HPDE6-E6E7 (cell line): ENCODE measurements at regions not wholly inside any gene's neighbourhood (a gene's known extent, or its start where the extent isn't known, plus 50 kb on each side); places are given as distances from the start of the nearest gene placed in this dataset.

Experiments used
- DNase-seq: peaks from one replicate; pipeline ENCODE4 v3.0.0; 2011; ENCODE audit warnings: missing footprints; ENCODE audit errors: extremely low spot score

DNA sequence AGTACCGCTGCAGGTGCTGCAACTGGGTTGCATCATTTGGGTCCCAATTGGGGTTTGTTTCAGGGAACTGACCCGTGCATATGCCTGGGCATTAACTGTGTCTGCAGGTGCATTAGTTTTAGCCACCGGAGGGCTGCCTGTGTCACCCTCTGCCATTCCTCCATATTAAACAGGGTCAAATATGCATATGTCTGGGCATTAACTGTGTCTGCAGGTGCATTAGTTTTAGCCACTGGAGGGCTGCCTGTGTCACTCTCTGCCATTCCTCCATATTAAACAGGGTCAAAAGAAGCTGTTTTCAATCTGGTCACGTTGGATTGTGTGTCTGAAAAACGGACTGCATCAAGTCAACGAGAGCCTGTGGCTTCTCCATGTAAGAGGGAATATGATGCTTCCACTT is 1317.0 kb downstream of the TMEM121 start:
- DNase-seq, result no peak

DNA sequence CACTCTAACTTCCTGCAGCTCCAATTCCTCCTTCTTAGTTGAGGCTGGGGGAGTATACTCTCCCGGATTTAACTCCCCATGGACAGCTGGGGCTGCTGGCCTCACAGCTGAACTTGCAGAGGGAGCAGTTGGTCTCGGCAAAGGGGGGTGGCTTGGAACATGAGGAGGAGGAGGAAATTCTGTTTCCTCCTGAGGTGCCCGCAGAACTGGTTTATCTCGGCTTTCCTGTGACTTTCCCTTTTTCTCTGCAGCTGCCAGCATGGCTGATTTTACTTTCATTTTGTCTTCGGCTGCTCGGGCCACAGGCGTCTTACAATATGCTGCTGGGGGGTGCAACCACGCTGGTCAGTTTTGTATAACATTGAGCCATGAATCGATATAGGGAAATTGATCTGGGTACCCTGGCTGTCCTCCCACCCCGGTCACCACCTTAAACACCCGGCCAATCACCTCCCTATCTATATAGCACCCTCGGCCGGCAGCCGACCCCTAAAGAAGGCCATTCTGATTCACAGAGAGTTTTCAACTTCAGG is 1317.6 kb downstream of the TMEM121 start:
- peak; percentile 65 for DNase-seq

DNA sequence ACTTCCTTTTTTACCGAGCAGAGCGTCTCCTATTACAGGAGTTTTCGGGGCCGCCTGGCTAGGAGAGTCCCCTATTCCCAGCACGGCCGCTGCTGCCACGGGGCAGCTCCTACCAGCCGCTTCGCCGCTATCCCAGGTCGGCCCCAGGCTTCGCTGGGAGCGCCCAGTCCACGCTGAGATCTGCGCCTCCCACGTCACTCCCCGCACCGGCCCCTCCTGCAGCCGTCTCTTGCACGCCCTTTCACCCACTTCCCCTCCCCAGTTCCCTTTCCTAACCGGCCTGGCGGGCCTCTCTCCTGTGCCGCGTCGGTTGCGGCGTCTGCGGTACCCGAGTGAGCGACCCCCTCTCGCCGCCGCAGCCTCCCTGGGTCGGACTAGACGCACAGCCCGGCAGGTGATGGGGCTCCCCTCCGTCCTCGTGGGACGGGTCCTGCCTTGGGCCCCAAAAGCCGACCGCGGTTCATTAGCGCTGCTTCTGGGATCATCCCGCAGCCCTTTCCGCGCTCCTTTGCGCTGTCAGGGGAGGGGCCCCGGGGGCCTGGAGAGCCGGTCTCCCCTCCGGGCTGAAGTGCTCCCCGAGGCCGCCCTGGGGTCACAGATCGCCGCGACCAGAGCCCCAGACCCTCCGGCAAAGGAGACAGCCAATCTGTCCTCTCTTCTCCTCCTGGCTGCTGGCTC is 1318.4 kb downstream of the TMEM121 start:
- peak; percentile 43 for DNase-seq

- DNase-seq, result peak; percentile 69
Observed at GRCh38 chr14:106845286-106846087, 1319.1 kb downstream of the TMEM121 start.

DNA sequence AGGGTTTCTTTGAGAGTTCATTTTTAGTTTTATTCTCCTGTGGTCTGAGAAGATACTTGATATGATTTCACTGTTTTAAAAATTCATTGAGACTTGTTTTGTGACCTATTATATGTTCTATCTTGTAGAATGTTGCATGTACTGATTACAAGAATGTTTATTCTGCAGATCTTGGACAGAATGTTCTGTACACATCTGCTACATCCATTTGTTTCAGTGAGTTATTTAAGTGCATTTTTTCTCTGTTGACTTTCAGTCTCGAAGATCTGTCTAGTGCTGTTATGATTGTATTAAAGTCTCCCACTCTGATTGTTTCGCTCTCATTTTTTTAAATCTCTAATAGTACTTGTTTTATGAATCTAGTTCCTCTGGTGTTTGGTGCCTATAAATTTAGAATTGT is 1319.8 kb downstream of the TMEM121 start:
- no peak for DNase-seq

DNA sequence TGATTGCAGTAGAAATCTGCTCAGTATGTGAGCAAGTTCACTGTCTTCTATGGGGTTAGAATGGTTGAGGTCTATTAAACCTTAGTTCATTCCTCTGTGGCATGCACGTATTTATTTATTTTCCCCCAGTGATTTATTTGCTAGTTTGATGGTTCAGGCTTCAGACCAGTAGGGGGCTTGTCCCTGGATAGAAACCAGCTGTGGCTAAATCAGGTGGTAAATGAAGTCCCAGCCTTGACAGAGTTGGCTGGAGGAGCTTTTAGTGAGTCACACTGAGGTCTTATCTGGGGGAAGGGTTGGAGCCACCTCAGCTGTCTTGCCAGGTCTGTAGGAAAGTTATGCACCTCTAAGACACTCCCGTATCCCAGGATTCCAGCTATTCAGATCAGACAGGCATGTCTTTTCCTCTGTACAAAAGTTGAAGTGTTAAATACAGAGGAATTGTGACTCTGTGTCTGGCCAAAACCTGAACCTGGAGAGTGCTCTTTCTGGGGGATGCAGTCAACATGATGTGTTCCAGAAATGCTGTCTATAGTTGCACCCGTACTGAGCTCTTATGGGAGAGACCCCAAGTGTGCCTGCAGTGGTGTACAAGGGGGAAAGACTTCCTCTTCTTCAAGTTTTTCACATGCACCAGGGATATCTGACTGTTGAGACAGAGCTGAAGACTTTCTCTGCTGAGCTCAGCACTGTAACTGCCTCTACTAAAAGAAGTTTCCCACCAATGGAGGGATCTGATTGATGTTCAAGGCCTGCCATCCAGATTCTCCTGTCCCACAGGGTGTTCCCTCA is 1322.1 kb downstream of the TMEM121 start:
- DNase-seq, result peak; percentile 40

GRCh38 chr14:106850913-106851825 is 1324.8 kb downstream of the TMEM121 start:
- no peak for DNase-seq

DNA sequence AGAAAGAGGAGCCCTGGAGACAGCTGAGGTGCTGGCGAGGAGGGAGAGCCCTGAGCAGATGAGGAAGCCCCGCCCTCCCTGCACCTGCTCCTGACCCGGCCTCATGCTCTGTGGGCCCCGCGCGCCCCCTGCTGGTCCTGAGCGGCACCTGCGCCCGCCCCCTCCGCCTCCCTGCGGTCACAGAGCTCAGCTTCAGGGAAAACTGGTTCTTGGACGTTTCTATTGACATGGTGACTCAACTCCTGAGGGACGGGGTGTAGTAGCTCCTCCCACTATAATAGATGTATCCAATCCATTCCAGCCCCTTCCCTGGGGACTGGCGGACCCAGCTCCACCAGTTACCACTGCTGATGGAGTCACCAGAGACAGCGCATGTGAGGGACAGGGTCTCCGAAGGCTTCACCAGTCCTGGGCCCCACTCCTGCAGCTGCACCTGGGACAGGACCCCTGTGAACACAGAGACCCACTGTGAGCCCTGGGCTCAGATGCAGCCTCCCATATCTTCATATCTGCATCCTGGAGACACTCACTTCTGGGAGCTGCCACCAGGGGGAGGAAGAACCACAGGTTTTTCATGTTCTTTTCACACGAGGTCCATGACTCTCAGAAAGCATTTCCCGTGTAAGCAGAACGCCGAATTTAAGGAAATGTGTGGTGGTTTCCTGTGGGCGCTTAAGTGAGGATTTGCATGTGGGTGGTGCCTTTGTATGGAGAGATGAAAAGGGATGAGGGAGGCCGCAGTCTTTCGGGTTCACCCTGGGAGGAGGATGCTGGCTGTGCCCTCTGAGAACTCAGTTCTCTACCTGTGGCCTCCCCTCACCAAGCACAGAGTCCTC is 1346.4 kb downstream of the TMEM121 start:
- no peak for DNase-seq

DNA sequence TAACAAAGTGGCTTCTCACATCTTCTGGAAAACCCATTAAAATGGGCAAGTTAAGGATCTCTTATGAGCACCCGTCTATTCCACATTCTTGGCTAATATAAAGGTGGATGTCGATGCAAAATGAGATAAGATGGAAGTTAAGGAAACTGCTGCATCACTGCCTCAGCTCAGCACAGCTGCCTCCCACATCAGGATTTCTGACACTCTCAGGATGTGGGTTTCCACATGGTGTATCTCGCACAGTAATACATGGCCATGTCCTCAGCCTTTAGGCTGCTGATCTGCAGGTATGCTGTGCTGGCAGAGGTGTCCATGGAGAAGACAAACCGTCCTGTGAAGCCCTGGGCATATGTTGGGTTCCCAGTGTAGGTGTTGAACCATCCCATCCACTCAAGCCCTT is 1348.0 kb downstream of the TMEM121 start:
- no peak for DNase-seq

DNA sequence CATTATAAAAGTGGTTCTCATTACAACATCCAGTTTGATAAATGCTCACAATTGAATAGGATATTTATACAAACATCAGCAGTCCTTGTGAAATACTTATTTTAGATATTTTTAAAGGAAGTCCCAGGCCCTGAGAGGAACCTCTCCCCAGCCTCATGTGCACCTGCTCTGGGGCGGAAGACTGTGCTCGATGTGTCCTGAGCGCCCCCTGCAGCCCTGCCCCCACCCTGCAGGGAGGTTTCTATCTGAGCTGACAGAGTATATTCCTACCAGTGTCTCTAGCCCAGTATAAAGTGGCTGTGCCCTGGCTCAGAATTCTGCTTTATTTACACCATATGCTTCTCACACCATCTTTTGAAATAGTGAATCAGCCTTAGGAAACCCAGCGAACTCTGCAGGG is 1349.1 kb downstream of the TMEM121 start:
- DNase-seq, result no peak

DNA sequence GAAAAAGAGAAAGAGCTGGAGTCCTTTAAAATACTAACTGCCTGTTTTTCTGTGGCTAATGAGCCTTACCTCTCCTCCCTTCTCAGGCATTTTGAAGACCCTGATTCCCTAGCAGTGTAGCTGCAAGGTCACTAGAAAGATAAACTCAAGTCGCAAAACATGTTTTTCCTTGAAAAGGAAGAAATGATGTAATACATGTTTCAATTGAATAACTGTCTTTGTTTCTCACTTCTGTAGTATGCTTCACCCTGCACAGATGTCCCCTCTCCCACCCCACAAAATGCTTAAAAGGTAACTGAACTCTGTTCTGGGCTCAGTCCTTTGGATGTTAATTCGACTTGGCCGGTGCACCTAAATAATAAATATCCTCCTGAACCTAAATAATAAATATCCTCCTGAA is 1350.3 kb downstream of the TMEM121 start:
- DNase-seq, result no peak

- no peak for DNase-seq
Observed at GRCh38 chr14:106877517-106877916, 1351.1 kb downstream of the TMEM121 start.

GRCh38 chr14:106879241-106879640 is 1352.9 kb downstream of the TMEM121 start:
- DNase-seq, result no peak

GRCh38 chr14:106883218-106883692 is 1356.9 kb downstream of the TMEM121 start:
- DNase-seq, result no peak
